Pons (tissue), 1 donor: ENCODE measurements at regions not wholly inside any gene's neighbourhood (a gene's known extent, or its start where the extent isn't known, plus 50 kb on each side); places are given as distances from the start of the nearest gene placed in this dataset.

Experiments used
- DNase-seq: peaks from one replicate; pipeline ENCODE4 v3.0.0-alpha.2; 2016; ENCODE audit warnings: low spot score

DNA sequence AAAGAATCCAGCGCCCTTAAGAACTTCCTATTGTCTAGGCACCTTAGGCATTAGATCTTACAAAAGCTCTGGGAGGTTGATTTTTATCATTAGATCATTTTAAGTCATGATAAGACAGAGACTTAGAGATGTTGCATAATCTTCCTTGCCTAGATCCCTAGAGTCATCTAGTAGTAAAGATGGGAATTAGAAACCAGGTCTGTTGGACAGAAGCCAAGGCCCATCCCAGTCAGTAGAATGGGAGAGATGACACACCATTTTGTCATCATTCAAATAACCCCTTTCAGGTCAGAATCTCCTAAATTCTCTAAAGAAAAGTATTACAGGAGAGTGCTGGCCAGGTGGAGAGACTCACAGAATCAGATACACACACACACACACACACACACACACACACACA lies 579.1 kb downstream of the BMP2 start:
- DNase-seq = no peak

DNA sequence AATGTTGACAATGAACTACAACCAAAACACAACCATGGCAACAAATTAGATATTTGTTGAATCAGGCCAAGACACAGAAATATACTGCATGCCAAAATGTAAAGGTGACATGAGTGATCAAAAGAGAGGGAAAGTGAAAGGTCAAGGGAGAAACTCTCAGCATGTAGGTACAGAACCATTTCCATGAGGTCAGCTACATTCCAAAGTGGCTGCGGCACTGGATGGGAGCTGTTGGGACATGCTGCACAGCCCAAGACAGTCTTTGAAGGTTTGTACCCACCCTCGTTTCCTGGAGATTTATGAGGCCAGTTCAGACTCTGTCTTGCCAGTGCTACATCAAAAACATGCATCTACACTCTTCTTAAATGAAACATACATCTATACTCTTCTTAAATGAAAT lies 579.9 kb downstream of the BMP2 start:
- no peak for DNase-seq

- DNase-seq = no peak
Measured at GRCh38 chr20:7348253-7348652, 580.8 kb downstream of the BMP2 start.

GRCh38 chr20:7352165-7352564 lies 584.7 kb downstream of the BMP2 start:
- DNase-seq = no peak

DNA sequence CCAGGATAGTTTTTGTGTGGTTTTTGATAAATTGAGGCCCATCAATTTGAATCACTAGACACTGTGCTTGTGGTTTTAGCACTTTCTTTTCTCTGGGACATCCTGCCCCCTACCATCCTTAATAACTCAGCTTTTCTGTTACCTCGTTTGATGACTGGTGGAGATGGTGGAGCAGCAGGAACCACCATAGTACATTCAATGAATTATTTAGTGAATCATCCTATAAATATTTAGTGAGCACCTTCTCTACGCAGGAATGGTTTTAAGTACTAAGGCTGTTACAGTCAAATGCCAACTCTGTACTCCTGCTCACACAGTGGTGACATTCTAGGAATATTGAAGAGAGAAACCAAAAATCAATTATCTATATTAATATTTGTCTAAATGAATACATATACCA lies 585.2 kb downstream of the HAO1 start:
- no peak for DNase-seq

- DNase-seq = no peak
Measured at GRCh38 chr20:7358670-7359069, 581.6 kb downstream of the HAO1 start.

GRCh38 chr20:7359739-7360138 lies 580.5 kb downstream of the HAO1 start:
- DNase-seq = no peak

DNA sequence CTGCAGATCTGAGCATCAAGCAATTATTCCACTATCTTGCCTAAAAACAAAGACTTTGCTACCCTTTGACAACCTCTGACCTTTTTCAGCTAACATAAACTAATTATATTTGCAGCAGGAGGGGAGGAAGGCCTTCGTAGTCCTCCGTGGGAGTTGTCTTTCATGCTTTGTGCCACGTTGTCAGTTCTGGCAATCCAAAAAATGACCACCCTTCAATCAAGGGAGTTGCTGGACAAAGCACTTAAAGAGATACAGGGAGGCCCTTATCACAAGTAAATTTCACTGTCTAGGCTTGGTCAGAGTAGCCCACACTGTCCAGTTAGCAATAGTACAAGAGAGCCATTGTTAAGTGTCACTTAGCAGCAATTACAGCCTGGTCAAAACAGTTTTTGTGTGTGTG lies 578.9 kb downstream of the HAO1 start:
- DNase-seq = peak; percentile 59

GRCh38 chr20:7361931-7362330 lies 578.3 kb downstream of the HAO1 start:
- no peak for DNase-seq

- no peak for DNase-seq
Measured at GRCh38 chr20:7362601-7363000, 577.7 kb downstream of the HAO1 start.

GRCh38 chr20:7366189-7366588 lies 574.1 kb downstream of the HAO1 start:
- DNase-seq = no peak

GRCh38 chr20:7371518-7372163 lies 568.6 kb downstream of the HAO1 start:
- no peak for DNase-seq

GRCh38 chr20:7375905-7376304 lies 564.4 kb downstream of the HAO1 start:
- no peak for DNase-seq

DNA sequence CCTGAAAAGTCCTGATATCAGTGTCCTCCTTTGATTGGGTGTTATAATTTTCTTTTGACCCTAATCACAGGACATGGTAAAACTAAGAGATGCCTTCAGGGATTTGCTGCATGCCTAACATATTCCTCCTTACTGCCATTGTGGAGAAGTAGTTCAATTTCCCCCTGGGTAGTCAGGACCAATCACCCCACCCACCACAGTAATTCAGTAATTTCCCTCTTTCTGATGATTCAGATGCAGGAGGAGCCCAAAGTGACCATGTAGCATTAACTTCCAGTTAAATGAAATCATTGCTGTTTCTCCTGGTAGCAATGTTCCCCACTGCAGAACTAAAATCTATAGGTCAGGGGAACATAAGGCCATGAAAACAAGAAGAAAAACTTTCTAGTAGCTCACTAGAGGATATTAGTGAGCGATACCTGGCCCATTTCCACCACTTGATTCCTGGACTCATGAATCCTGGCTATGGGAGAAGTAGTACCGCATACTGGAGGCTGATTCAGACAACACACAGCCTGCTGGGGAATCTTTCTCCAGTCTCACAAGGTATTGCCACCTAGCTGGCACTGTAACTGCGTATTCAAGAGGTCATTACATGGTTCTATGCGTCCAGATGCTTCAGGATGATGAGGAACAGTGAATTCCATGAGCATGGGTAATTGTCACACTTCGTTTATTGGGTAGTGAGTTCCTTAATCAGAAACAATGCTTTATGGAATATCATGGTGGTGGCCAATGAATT lies 561.2 kb downstream of the HAO1 start:
- DNase-seq = no peak

DNA sequence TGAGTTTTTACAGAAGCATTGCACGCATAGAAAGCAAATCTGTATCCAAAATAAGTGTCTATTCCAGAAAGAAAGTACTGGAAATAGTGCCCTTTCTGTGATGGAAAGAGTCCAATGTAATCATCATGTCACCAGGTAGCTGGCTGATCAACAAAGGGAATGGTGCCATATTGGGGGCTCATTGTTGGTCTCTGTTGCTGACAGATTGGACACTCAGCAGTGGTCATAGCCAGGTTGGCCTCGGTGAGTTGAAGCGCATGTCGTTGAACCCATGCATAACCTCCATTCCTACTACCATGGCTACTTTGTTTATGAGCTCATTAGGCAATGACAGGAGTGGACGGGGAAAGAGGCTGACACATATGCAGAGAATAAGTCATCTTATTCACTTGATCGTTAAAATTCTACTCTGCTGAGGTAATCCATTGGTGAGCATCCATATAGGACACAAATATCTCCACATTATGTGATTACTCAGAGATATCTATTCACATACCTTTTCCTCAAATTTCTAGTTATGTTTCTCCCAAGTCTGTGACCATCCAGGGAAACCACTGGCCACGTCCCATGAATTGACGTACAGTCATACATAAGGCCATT lies 560.5 kb downstream of the HAO1 start:
- no peak for DNase-seq

- DNase-seq = no peak
Measured at GRCh38 chr20:7383216-7383615, 557.0 kb downstream of the HAO1 start.

DNA sequence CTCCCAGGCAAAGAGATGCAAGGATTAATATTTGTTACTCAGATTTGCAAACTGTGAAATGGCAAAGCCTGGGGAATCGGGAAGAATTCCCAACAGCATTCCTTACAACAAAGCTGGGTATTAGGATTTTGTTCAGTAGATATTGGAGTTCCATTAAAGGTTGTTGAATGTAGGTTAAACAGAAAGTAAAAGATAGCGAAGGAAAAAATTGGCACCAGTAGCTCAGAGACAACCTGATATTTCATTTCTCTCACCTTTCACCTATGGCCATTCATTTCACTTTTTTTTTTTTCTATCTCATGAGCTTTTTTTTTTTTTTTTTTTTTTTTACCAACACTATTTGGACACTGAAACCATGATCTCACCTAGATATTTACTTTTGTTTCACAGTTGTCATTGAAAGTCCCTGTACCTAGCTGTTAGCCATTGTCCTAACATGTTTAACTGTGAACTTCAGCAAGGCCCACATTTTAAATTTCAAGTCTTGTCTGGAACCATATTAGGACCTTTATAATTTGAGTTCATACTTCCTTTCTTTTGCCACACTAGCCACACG lies 552.5 kb downstream of the HAO1 start:
- no peak for DNase-seq

- no peak for DNase-seq
Measured at GRCh38 chr20:7389216-7389615, 551.0 kb downstream of the HAO1 start.

DNA sequence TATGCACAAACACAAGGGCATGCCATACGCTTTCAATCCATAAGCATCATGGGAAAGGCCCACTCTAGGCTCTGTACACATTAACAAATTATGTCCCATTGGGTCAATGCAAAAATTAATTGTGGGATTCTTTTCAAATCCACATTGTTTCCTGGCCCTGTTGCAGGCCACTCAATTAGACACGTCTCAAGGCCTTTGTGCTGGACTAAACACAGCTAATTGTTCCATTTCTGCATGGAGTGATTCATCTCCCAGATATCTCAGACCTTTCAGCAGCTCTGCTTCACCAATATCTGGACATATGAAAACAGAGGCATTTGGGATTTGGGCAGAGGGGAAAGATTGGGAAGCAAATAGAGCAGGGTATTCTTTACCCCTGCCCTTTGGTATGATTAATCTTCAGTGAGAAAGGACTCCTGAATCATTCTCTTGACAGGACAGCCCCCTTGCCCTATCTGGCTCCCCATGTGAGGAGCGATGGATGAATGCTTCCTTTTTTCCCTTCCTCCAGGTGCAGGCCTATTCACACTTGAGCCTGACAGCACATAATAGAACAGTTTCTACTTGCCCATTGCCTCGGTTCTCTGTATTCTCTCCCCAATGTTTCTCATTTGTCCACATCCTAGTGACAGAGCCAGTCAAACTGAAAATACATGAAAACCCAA lies 547.6 kb downstream of the HAO1 start:
- peak; percentile 37 for DNase-seq

DNA sequence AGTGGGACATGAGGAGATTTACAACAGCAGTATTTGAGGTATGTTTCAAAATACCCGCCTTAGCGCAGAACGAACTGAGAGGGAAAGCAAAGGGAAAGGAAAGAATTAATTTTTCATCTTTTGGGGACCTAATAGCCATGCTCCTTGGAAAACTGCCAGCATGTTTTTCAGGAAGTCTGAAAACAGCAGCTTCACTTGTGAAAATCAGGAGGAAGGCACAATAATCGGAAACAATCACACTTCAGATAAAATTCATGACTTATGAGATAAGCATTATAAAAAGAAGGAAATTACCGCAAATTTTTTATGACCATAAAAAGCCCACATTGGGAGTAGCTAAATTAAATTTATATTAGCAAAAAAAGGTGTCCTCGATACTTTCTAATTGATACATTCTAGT lies 541.1 kb downstream of the HAO1 start:
- DNase-seq = no peak

DNA sequence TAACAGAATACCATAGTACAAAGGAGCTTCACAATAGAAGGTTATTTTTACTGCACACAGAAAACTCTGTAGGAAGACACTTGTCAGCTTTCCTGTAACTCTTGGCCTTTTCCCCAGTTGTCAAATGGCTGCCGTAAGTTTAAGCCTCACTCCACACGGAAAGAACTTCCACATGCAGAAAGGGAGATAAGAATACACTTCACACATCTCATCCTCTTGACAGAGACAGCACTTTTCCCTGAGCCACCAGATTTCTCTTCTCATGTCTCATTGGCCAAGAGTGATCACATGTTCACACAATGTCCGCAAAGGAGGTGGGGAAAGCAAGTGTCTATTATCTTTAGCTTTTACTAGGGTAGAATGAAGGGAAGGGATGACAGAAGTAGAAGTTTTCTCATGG lies 540.7 kb downstream of the HAO1 start:
- no peak for DNase-seq

DNA sequence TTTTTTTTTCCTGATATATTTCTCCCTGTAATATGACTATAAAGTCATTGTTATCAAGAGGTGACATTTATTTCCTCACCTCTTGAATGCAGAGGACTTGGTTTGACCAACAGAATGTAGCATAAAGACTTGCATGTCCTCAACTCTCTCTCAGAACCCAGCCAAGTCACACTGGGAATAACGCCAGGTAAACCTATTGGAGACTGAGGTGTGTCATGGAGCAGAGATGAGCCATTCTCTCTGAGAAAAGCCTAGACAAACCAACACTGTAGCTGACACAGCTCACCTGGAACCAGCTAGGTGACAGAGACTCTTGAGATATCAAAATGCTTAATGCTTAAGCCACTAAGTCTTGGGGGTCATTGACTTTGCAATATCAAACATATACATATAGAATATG lies 533.6 kb downstream of the HAO1 start:
- DNase-seq = no peak

DNA sequence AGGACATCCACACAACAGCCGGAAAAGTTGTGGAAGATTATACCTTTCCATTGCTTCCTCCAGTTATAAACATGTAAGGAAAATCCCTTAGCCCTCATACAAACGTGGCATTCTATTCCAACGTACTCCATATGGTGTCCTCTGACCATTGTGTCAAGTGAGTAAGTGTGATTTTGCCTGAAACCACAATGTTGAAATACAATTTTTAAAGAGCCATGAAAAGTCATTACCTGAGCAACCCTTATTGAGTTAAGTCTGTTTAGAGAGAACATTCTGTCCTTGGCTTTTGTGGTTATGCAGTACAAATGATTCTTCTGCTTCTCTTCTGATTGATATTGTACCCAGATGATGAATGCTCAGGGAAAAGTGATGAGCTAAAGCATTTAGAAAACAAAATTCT lies 530.1 kb downstream of the HAO1 start:
- DNase-seq = no peak
